ENCODE measurements at regions not wholly inside any gene's neighbourhood (a gene's known extent, or its start where the extent isn't known, plus 50 kb on each side); places are given as distances from the start of the nearest gene placed in this dataset.

DNA sequence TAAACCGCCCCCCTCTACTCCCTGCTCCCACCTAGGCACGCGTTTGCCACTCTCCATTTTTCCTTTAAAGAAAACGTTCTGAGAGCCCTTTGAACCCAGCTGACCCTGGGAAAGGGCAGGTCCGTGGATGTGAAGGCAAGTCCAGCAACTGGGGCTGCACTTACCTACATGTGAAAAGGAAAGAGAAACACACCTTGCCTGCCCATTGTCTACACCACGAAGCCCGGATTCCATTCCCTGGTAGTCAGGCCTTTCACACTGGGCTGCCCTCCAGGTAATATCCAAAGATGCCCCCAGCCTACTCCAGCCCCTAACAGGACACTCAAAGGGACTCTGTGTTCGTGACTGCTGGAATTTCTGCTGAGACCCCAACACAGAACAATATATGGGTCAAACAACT, 94.4 kb downstream of the CD83 start:
- TF ChIP-seq, protein P1, sequence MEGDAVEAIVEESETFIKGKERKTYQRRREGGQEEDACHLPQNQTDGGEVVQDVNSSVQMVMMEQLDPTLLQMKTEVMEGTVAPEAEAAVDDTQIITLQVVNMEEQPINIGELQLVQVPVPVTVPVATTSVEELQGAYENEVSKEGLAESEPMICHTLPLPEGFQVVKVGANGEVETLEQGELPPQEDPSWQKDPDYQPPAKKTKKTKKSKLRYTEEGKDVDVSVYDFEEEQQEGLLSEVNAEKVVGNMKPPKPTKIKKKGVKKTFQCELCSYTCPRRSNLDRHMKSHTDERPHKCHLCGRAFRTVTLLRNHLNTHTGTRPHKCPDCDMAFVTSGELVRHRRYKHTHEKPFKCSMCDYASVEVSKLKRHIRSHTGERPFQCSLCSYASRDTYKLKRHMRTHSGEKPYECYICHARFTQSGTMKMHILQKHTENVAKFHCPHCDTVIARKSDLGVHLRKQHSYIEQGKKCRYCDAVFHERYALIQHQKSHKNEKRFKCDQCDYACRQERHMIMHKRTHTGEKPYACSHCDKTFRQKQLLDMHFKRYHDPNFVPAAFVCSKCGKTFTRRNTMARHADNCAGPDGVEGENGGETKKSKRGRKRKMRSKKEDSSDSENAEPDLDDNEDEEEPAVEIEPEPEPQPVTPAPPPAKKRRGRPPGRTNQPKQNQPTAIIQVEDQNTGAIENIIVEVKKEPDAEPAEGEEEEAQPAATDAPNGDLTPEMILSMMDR (IDR thresholded peaks at IDR 0.05), result no peak
- TF ChIP-seq, protein P2, sequence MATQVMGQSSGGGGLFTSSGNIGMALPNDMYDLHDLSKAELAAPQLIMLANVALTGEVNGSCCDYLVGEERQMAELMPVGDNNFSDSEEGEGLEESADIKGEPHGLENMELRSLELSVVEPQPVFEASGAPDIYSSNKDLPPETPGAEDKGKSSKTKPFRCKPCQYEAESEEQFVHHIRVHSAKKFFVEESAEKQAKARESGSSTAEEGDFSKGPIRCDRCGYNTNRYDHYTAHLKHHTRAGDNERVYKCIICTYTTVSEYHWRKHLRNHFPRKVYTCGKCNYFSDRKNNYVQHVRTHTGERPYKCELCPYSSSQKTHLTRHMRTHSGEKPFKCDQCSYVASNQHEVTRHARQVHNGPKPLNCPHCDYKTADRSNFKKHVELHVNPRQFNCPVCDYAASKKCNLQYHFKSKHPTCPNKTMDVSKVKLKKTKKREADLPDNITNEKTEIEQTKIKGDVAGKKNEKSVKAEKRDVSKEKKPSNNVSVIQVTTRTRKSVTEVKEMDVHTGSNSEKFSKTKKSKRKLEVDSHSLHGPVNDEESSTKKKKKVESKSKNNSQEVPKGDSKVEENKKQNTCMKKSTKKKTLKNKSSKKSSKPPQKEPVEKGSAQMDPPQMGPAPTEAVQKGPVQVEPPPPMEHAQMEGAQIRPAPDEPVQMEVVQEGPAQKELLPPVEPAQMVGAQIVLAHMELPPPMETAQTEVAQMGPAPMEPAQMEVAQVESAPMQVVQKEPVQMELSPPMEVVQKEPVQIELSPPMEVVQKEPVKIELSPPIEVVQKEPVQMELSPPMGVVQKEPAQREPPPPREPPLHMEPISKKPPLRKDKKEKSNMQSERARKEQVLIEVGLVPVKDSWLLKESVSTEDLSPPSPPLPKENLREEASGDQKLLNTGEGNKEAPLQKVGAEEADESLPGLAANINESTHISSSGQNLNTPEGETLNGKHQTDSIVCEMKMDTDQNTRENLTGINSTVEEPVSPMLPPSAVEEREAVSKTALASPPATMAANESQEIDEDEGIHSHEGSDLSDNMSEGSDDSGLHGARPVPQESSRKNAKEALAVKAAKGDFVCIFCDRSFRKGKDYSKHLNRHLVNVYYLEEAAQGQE (IDR thresholded peaks at IDR 0.05; ENCODE audit: insufficient read depth in 1 of 2, low read depth in 2 of 2, low read length in 1 of 2), result no peak
- TF ChIP-seq SIN3A (IDR thresholded peaks at IDR 0.05; ENCODE audit: borderline replicate concordance, insufficient read depth, low read depth, low read length), result no peak
- no peak for TF ChIP-seq TCF7L2 (IDR thresholded peaks at IDR 0.05; ENCODE audit: low read depth, low read length)
- no peak for TF ChIP-seq POLR2AphosphoS5 (IDR thresholded peaks at IDR 0.05; ENCODE audit: low read depth, low read length)
